ENCODE measurements at regions not wholly inside any gene's neighbourhood (a gene's known extent, or its start where the extent isn't known, plus 50 kb on each side); places are given as distances from the start of the nearest gene placed in this dataset.
"Not testable (repeated sequence)": the region's sequence is repeated elsewhere in the genome, so short reads cannot be mapped to it uniquely, and the experiment has no call there.

DNA sequence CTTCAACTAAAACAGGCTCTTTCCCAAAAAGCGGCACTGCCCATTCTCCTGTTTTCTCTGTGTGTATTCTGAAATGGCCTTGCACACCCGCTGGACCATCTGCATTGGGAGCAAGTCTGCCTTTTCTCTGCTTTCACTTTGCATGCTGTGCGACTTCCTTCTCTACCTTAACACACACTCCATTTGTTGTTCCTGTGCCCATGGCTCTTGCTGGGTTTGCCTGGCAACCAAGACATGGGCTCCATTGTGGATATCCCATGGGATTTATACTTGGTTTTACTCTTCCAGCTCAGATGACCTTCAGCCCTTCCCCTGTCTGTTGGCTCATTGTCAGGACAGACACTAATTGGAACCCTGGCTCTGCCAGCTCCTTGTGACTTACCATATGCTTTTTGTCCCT lies 465.3 kb downstream of the REEP3 start:
- in situ Hi-C loops (cut with MboI; ENCODE audit: low sequenced_read_pairs), result no loop called here

DNA sequence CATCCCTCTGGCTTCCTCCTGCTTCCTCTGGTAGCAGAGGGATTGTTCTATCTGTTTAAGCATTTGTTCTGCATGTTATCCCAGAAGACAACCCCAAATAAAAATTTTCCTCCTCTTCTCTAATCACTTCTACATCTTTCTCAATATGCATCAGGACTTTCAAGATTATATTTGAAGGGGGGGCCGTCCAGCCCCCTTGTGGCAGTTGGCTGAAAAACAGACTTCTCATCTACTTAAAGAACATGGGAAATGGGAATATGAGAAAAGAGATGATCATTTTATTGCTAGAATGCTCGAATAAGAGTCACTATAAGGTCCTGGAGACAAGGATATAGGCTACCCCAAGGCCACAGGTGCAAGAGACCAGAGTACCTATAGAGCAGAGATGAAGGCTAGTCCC lies 466.0 kb downstream of the REEP3 start:
- in situ Hi-C loops (cut with MboI; ENCODE audit: low sequenced_read_pairs), result no loop called here

DNA sequence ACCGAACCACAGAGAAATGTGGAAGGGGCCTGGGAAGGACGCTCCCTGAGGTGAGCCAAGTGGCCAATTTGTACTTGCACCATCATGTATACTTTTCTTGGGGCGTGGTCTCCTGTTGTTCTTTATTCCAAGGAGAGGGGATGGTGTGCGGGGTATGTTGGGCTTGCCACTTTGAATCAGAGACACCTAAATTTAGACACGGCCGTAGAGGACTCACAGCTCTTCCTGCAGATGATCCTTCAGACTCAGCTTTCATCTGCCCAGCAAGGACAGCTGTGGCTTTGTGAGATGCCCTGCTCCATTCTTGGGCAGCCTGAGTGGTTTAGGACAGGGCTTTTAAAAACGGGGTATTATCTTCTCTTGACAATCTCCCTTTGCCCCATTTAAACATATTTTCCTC lies 473.2 kb downstream of the REEP3 start:
- in situ Hi-C loops (cut with MboI; ENCODE audit: low sequenced_read_pairs), result no loop called here

DNA sequence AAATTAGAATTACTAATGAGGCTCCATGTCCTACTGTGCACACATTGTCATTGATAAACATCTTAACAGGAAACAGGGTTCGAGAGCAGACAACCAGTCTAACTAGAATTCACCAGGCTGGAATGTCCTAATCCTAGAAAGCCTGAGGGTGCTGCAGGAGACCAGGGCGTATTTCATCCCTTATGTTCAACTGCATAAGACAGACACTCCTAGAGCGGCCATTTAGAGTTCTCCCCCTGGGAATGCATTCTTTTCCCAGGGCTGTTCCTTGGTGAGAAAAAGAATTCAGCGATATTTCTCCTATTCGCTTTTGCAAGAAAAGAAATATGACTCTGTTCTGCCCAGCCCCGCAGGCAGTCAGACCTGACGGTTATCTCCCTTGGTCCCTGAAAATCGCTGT lies 486.0 kb downstream of the REEP3 start:
- in situ Hi-C loops (cut with MboI; ENCODE audit: low sequenced_read_pairs), result no loop called here

DNA sequence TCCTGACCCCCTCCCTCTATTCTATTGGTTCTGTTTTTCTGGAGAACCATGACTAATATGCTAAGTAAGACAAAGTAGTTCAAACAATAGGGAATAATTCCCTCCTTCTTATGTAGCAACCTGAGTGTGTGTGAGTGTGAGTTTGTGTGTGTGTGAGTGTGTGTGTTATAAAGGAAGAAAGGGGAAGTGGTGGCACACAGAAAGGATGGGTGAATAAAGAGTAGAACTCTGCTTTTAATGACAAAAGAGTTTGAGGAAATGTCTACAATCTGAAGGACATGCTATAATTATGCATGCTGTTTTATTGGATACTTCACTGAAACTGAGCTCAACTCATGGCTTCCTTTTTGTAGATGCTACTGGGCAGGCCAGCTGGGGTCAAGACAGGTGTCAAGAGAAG lies 489.5 kb downstream of the REEP3 start:
- in situ Hi-C loops (cut with MboI; ENCODE audit: low sequenced_read_pairs), result no loop called here

DNA sequence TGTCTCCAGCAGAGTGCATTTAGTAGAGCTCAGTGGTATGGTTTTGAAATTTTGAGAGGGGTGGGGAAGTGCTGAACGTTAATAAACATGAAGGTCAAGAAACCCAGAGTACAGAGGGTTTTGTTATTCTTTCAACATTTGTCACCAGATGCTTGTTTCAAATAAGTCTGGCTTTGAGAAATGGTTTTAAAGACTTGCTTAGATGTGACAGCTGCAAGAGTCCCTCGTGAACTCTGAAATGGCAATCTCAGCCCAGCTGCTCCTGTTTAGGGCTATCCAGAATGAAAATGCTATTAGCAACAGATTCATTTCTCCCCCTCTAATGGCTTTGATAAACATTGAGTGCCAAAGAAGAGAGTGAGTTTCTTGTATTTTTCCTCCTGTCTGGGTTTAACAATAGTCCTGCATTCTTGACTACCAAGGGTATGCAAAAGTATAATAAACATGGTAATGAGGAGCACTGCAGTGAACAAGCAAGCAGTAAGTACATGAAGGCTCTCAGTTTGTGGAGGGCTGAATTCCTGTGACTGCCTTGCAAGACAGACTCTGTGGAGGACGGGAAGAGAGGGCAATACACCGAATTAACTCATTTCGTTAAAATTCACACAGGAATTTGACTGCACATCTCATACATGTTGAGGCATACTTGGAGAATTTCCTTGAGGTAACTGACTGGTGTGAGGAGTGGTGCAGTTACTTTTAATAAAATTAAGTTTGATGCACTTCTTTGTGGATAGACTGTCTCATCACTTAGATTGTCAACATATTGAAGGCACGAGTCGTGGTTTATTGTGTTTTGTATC lies 490.9 kb downstream of the REEP3 start:
- in situ Hi-C loops (cut with MboI; ENCODE audit: low sequenced_read_pairs), result no loop called here

DNA sequence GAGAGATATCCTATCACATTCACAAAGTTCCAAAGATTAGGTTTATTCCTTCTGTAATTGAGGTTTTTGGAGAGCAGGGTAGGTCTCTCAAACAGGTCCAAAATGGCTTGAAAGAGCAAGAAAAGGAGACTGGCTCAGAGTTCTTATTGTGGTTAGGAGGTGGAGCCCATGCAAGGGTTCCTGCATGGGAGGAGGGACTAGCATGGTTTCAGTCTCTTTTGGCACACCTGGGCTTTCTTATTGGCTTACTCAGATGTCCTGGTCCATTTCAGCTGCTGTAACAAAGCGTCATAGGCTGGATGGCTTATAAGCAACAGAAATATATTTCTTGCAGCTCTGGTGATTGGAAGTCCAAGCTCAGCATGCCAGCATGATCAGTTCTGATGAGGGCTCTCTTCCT lies 493.1 kb downstream of the REEP3 start:
- in situ Hi-C loops (cut with MboI; ENCODE audit: low sequenced_read_pairs), result no loop called here

DNA sequence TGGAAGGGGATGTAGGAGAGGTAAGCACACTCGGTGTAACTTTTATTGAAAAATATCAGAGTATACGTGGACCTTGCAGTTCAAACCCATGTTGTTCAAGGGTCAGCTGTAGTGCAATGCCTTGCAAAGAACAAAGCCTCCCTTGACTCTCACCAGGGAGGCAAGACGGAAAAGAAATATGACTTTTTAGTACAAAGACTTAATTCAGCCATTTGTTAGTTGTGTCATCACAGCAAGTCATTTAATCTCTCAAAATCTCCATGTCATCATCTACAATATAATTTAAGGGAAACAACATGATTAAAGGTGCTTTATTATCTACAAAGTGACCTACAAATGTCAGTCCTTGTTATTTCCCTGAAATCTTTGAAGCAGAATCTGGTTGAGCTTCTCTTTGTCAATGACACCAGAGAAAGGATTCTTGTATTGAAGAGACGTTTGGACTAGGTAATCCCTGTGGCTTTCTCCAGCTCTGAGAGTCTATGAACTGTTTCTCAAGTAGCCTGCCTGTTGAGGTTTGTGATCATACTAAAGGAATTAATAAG lies 502.8 kb downstream of the REEP3 start:
- in situ Hi-C loops (cut with MboI; ENCODE audit: low sequenced_read_pairs), result no loop called here

DNA sequence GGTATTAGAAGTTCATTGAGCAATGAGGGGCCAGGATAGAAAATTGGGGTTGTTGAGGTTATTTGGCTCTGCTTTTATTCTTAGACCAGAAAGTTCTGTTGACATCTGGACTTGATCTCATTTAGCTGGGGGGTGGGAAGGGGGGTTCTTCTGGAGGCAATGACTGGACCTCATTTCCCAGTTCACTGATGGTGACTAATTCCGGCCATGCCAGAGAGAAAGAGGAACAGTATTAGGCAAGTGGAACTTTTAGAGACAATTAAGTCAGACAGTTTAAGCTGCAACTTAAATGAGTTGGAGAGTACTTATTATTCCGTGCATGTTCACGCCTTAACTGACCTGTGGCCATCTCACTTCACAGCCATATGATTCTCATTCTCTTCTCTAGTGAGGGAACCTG lies 512.5 kb downstream of the REEP3 start:
- in situ Hi-C loops (cut with MboI; ENCODE audit: low sequenced_read_pairs), result no loop called here

DNA sequence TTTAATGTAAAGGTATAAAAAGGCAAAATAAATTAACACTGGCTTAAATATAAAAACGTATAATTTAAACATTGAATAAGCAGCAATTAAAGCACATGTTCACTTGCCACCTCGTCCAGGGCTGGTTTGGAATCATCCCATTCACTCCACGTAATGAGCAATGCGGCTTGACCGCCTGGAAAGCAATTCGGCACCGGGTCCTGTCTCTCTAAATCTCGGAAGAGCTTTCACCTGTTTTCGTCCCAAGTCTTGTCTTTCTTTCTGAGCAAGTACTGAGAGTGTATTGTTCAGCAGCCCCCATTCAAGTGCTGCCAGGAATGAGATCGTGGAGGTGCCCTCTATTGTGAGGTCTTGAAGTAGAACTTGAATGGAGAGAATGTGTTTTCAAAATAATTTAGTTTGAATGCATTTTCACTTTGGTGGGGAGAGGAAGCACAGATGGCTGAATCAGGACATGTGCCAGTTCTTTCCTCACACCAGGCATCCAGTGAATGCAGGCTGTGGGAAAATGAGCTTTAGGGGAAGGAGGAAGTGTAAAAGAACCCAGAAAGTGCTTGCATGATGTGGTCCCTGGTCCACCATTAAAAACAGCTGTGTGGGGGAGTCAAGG lies 515.2 kb downstream of the REEP3 start:
- in situ Hi-C loops (cut with MboI; ENCODE audit: low sequenced_read_pairs), result no loop called here

DNA sequence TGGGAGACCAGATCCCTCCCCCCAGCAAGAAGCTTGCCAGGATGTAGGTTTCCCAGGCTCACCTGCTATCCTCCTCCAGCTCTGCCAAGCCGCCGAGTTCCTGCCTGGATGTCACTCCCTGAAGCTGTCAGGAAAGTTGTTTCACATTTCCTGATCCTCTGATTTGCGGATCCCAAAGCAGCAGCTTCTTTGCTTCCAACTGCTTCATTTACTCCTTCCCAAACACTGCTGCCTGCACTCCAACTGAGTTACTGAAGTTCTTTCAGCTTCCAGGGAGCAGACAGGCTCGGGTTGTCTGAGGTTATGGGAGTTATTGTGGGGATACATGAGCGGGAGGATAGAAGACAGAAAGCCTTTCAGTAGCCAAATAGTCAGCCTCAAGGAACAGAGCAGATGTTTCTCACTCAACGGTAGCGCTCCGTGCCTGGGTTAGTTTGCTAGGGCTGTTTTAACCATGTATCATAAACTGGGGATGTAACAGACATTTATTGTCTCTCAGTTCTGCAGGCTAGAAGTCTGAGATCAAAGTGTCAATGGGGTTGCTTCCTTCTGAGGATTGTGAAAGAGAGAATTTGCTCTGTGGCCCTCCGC lies 516.0 kb downstream of the REEP3 start:
- in situ Hi-C loops (cut with MboI; ENCODE audit: low sequenced_read_pairs), result no loop called here

DNA sequence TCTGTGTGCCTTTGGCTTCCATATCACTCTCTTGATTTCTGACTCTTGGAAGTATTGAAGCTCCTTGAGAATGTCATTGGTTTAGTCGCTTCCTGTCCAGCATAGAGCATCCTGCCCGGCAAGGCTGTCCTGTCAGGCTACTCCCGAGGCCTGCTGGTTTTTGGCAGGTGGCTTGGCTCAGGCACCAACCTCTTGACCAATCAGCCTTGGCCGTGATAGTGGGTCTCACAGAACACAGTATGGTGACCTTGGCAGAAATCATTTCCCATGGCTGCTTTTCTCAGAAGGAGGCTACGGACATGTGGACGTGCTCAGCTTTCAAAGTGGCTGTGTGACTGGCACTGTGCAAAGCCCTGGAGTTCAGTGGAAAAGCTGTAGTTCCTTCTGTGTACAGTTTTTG lies 516.9 kb downstream of the REEP3 start:
- in situ Hi-C loops (cut with MboI; ENCODE audit: low sequenced_read_pairs), result no loop called here

DNA sequence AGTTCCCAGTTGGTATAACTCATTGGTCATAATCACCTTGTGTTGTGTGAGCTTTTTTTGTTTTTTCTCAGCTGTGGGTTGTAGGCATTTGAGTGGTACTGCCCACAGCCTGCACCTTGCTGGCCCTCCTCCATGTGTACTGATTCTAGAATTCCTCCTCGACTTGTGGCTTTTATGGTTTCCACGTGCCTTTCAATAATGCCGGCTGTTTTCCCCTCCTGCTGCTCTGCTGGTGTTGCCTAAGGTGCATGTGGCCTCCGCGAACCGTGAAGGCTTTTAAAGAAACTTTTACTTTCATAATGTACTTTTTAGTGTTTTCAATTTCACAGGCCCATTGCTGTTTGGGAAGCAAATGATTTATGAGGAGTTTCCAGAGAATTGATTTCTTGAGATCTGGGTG lies 518.0 kb downstream of the REEP3 start:
- in situ Hi-C loops (cut with MboI; ENCODE audit: low sequenced_read_pairs), result no loop called here

DNA sequence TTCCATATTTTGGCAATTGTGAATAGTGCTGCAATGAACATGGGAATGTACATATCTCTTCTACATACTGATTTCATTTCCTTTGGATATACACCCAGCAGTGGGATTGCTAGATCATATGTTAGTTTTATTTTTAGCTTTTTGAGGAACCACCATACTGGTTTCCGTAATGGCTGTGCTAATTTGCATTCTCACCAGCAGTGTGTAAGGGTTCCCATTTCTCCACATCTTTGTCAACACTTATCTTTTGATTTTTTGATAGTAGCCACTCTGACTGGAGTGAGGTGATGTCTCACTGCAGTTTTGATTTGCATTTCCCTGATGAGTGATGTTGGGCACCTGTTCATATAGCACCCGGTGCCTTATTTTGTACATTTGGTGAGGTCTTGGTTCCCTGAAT lies 519.6 kb downstream of the REEP3 start:
- in situ Hi-C loops (cut with MboI; ENCODE audit: low sequenced_read_pairs), result no loop called here

DNA sequence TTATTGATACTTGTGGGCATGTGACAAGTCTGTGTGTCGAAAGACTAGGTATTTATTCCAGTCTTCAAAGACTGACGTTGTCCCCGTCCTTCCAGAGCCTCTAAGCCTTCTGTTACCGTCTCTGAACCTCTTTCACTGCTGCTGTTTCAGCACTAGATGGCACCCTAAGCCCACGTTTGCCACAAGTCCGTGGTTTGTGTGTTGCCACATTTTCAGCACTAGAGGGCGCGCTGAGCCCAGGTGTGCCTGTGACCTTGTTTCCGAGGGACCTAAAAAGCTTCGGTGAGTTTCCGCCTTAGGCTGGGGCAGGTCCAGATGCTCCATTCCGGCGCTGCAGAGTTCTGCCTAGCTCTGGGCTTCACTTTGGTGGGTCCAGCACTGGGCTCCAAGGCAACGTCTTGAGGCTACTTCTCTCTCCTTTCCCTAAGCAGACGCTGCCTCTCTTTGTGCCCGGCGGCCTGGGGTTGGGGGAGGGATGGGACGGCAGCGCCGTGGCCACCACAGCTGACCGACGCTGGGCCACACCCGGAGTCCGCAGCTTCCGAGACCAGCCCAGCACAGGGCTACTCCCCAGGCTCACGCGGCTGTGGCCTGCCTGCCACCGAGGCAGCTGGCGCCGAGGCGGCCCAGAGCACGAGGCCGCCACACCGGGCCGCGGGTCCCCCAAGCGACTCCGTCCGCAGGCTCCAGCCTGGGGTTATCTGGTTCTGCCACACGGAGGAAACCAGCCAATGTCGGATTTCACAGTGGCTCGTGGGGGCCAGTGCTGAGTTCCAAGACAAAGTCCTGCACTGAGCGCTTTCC lies 520.2 kb downstream of the REEP3 start:
- in situ Hi-C loops (cut with MboI; ENCODE audit: low sequenced_read_pairs), result no loop called here

DNA sequence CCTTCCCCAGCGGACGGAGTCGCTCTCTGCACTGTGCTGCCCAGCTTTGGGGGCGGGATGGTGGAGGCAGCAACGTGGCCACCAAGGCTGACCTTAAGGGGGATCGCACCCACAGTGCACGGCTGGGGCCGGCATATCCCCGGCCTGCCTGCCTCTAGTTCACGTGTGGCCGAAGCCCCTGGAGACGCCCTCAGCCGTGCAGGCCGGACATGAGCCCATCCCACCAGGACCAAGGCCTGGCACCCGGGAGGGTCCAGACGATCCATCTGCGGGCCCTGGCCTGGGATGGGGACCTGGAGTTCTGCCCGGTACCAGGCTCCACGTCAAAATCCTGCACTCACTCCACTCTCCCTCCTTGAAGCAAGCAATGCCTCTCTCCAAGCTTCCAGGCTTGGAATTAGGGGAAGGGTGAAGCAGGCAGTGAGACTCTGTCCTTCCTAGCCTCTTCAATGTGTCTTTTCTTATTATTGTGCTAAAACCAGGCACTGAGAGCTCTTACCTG lies 520.8 kb downstream of the REEP3 start:
- in situ Hi-C loops (cut with MboI; ENCODE audit: low sequenced_read_pairs), result no loop called here

DNA sequence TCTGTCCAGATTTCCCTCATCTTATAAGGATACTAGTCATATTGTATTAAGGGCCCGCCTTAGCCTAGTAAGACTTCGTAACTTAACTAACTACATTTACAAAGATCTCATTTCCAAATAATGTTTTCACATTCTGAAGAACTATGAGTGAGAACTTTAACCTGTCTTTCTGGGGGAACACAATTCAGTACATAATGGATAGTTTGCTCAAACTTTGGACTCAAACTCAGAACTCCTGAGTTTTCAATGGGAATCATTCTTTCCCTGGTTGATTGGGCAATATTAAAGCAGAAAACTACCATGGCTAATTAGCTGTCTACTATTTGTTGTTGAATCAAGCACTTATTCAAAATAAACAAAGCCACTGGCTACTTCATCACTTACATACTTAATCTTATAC lies 522.9 kb downstream of the REEP3 start:
- in situ Hi-C loops (cut with MboI; ENCODE audit: low sequenced_read_pairs), result no loop called here

DNA sequence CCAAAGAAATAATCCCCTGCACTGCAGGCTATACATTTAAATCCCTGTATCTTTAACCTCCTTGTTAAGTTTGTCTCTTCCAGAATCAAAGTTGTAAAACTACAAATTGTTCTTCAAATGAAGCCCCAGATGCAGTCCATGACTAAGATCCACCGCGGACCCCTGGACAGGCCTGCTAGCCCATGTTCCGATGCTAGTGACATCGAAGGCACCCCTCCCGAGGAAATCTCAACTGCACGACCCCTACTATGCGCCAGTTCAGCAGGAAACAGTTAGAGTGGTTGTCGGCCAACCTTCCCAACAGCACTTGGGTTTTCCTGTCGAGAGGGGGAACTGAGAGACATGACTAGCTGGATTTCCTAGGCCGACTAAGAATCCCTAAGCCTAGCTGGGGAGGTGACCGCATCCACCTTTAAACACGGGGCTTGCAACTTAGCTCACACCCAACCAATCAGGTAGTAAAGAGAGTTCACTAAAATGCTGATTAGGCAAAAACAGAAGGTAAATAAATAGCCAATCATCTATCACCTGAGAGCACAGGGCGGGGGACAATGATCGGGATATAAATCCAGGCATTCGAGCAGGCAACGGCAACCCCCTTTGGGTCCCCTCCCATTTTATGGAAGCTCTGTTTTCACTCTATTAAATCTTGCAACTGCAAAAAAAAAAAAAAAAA lies 523.9 kb downstream of the REEP3 start:
- in situ Hi-C loops (cut with MboI; ENCODE audit: low sequenced_read_pairs), result not testable (repeated sequence)

DNA sequence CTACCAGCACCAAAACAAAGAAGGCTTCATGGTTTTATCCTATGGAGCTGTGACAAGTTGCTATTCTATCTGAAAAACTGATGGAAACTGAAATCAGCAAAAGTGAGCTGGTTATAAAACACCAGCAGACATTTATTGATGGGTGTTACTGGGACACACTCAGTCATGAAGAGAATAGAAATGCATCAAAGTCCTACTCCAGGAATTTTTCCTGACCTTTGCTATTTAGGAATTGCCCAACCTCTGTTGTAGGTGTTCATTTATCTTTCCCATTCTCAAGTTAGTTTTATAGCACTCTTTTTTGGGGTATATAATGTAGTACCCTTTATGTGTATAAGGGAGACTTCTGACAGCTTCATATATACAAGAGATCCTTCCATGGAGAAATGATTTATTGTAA lies 533.2 kb downstream of the REEP3 start:
- in situ Hi-C loops (cut with MboI; ENCODE audit: low sequenced_read_pairs), result no loop called here

DNA sequence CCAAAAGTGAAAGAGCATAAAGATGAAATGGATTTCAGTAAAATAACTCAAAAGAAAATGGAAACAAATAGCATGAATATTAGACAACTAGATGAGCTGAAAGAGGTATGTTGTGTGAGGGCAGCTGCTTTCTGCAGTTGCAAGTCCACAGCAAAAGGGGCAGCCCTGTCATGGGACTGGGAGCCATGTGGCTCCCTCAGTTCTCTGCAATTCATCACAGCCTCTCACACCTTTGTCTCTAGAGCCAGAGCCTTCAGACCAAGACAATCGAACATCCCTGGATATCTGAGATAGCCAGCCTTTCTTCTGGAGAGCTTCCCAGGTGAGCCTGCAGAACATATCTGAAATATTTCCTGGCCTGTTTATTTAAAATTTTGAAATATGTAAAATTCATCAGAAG lies 538.7 kb downstream of the REEP3 start:
- in situ Hi-C loops (cut with MboI; ENCODE audit: low sequenced_read_pairs), result no loop called here

DNA sequence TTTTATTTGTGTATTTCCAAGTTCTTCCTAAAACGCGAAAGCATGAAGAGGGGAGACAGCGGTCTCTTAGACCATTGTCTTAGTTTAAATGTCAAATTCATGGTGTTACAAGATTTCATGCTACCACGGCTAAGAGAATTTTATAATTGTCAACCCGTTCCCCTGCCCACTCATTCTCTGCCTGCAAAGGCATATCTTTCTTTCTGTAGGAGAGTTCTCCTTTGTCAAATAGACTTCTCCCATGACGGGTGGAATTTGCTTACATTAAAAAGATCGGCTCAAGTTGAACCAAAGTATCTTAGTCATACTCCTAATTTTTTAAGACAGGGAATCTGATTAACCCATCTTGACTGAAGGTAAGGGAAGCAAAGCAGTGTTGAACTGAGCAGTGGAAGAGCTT lies 539.2 kb downstream of the REEP3 start:
- in situ Hi-C loops (cut with MboI; ENCODE audit: low sequenced_read_pairs), result no loop called here

Data from HL-60/S4 treated with phorbol 12-myristate 13-acetate at 8.2 ng/mL for 4 days and 3 days (cell line).